GM18873 (cell line): ENCODE measurements at regions not wholly inside any gene's neighbourhood (a gene's known extent, or its start where the extent isn't known, plus 50 kb on each side); places are given as distances from the start of the nearest gene placed in this dataset.
"Not testable (repeated sequence)": the region's sequence is repeated elsewhere in the genome, so short reads cannot be mapped to it uniquely, and the experiment has no call there.

Experiments
- ATAC-seq: cut with Tn5 transposase; IDR thresholded peaks from one replicate; pipeline ENCODE4 v1.9.1; 2021; ENCODE audit warnings: mild to moderate bottlenecking, moderate library complexity, moderate number of reproducible peaks; ENCODE audit not compliant: unreplicated experiment, low FRiP score

DNA sequence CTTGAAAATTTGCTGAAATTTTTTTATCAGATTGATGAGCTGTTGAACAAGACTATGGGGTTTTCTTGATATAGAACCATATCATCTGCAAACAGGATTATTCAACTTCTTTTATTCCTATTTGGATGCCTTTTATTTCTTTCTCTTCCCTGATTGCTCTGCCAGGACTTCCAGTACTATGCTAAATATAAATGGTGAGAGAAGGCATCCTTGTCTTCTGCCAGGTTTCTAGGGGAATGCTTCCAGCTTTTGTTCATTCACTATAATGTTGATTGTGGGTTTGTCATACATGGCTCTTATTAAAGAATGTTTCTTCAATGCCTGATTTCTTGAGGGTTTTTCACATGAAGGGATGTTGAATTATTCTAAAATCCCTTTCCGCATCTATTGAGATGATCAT is 1139.5 kb downstream of the FAM133A start:
- ATAC-seq, result no peak

- no peak for ATAC-seq
Measured at GRCh38 chrX:94814216-94814615, 1140.2 kb downstream of the FAM133A start.

GRCh38 chrX:94830717-94831116 is 1156.7 kb downstream of the FAM133A start:
- ATAC-seq, result no peak

GRCh38 chrX:94831364-94831763 is 1157.4 kb downstream of the FAM133A start:
- ATAC-seq, result no peak

DNA sequence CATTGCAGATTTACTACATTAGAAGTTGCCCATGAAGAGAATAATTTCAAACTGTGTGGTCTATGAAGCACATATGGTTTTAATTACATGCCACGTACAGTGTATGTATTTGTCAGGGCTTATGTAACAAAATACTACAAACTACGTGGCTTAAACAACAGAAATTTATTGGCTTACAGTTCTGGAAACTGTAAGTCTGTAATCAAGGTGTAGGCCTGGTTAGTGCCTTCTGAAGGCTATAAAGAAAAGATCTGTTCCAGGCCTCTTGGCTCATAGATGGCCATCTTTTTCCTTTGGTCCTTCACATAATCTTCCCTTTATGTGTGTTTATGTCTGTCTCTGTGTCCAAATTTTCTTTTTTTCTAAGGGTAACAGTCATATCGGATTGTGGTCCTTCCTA is 1160.2 kb downstream of the FAM133A start:
- no peak for ATAC-seq

DNA sequence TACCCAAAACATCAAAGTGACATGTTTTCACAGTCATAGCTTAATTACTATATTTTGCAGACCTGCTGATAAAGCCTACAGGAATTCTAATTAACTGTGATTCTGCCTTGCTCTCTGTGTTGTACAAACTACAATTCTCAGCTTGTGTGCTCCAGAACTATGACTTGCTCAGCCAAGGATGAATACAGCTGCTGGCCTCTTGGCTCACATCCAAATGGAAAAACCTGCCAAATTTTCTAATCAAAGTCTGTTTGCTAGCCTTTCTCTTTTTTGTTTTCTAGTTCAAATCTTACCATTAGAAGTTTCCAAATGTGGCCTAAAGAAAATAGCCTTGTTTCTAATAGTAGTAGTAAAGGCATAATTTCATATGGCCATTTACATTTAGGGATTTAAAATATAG is 1176.8 kb downstream of the FAM133A start:
- no peak for ATAC-seq

DNA sequence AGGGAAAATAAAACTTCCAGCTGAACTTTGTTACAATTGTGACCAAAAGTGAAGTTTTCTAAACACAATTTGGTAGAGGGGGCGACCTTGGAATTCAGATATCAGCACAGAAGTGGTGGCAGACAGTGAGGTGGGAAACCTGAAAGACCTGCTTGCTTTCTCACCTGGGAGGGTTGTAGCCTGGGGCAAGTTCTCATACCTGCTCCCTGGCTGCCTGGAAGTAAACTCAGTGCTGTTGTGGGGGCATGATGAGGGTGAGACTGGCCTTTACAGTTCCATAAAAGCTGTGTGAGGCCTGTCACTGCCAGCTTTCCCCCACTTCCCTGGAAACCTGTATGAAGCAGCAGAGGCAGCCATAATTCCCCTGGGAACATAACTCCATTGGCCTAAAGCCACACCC is 1180.2 kb downstream of the FAM133A start:
- ATAC-seq, result no peak

DNA sequence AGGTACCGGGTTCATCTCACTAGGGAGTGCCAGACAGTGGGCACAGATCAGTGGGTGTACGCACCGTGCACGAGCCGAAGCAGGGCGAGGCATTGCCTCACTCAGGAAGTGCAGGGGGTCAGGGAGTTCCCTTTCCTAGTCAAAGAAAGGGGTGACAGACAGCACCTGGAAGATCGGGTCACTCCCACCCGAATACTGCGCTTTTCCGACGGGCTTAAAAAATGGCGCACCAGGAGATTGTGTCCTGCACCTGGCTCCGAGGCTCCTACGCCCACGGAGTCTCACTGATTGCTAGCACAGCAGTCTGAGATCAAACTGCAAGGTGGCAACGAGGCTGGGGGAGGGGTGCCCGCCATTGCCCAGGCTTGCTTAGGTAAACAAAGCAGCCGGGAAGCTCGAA is 1188.5 kb downstream of the FAM133A start:
- ATAC-seq, result not testable (repeated sequence)

DNA sequence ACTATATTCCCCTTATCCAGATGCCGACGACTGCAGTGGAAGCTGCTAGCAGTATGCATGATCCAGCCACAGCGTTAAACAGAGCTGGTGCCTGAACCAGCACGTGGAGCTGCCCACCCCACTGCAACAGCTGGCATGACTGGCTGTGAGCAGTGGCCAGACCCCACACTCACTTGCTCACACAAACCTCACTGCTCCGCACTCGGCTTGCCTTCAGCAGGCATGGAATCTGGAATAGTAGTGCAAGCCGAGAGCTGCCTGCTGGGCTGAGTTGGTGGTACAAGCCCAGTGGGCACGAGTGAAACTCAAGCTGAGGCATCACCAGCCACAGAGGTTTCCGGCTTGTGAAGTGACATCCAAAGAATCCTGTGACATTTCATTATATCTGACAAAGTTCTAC is 1197.6 kb downstream of the FAM133A start:
- no peak for ATAC-seq

GRCh38 chrX:94901849-94902248 is 1227.8 kb downstream of the FAM133A start:
- ATAC-seq, result no peak

DNA sequence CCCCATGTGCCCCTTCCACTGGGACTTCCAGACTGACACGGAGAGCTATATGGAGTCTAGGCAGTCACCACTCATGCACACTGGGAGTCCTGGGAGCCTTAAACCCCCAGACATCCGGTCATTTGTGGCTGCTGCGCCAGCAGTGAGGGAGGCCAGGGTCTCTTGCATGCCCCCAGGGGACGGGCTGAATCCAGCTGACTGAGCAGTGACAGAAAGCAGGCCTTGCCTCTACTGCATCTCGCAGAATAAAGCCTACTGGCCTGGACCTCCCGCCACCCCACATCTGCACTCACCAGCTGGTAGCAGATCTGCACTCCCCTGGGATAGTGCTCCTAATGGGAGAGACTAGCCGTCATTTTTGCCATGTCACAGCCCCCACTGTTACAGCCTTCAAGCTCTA is 1234.2 kb downstream of the FAM133A start:
- ATAC-seq, result no peak

- no peak for ATAC-seq
Measured at GRCh38 chrX:94908648-94909047, 1234.6 kb downstream of the FAM133A start.

DNA sequence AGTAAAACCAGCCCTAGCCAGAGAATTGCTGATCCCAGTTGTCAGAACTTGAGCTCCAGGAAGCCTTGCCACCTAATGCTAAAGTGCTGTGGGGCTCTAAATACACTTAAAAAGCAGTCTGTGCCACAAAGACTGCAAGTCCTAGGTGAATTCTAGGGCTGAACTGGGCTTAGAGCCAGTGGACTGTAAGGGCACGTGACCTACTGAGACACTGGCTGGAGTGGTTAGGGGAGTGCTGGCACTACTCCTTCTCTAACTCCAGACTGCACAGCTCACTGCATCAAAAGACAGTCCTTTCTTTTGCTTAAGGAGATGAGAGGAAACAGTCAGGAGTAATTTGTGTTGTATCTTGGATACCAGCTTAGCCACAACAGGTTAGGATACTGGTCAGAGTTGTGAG is 1240.2 kb downstream of the FAM133A start:
- no peak for ATAC-seq

DNA sequence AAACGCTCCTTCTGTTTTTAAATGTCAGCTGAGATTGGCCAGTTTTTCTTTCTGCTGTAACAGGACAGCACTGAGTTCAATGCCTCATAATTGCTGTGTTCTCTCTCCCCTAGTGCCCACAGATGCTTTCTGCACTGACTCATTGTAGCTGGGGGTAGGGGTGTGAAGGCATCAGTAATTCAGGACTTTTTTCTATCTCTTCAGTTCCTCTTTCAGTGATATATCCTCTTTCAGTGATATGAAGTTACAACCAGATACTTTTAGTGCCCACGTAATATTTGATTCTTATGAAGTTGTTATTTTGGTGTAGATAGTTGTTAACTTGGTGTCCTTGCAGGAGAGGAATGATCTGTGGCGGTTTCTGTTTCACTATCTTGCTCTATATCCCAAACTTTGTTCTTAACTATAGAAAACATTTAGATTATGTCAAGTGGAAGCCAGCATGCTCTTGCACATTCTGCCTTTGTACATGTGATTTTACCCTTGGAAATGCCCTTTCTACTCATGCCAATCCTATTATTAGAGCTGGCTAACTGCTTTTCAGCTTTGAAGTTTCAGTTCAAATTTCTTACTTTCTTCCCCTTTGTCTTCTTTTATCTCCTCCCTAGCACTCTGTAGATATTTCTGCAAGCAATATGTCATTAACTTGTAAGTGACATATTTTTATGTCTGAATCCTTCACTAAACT is 1258.4 kb downstream of the FAM133A start:
- no peak for ATAC-seq

- ATAC-seq, result no peak
Measured at GRCh38 chrX:94936722-94937121, 1262.7 kb downstream of the FAM133A start.

DNA sequence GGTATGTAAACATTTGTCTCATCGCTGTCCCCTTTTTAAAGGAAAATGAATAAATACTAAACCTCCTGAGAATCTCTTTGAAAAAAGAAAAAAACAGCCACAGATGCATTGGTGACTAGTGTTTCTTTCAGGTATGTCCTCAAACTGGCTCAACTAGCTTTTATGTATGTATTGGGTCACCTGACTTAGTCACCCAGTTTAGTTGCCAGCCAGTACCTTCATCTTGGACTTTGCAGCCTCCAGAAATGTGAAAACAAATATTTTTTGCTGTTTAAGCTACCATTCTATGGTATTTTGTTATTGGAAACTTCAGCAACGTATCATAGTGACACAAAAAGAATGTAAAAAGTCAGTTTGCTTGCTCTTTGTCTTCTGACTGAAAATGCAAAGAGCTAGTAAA is 1263.5 kb downstream of the FAM133A start:
- ATAC-seq, result no peak

- no peak for ATAC-seq
Measured at GRCh38 chrX:94942603-94943002, 1268.6 kb downstream of the FAM133A start.

GRCh38 chrX:94946137-94946536 is 1272.1 kb downstream of the FAM133A start:
- not testable (repeated sequence) for ATAC-seq

- ATAC-seq, result no peak
Measured at GRCh38 chrX:94961730-94962129, 1287.7 kb downstream of the FAM133A start.

DNA sequence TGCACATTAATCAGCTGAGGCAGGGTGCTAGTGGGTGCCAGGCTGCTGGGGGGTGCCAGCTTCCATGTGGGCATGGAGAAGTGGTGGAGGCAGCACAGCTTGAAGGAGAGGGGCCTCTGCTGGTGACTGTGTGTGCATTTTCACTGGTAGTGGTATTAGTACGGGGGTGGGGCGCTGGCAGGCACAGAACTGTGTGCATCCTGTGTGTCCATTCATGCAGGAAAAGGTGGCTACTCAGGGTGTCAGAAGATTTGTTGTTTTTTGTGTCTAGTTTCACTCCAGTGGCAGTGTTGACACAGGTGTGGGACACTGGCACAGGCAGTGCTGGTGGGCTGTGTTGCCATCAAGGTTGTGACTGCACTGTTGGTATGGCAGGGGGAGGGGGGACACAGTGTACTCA is 1303.6 kb downstream of the FAM133A start:
- no peak for ATAC-seq

DNA sequence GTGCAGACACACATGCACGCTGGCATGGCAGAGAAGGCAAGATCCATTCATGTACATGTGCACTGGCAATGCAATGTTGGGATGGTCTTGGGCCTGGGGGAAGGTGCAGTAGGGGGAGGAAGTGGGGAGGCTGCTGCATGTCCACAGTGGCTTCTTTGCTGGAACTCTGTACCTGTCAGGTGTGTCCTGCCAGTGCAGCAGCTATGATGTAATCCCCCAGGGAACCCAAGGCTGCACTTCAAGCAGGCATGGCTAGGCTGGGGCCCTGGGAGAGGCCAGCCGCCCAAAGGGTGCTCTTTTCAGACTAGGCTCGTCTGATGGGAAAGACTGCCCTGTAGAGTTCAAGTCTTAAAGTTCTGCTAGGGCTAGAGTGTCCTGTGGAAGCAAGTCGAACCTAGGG is 1304.0 kb downstream of the FAM133A start:
- ATAC-seq, result no peak
